ENCODE measurements at regions not wholly inside any gene's neighbourhood (a gene's known extent, or its start where the extent isn't known, plus 50 kb on each side); places are given as distances from the start of the nearest gene placed in this dataset.

GRCh38 chr13:31081316-31081715 is 80.4 kb downstream of the HSPH1 start:
- DNase-seq (ENCODE audit: low read depth), result no peak

GRCh38 chr13:31074756-31075155 is 86.9 kb downstream of the HSPH1 start:
- no peak for DNase-seq (ENCODE audit: low read depth)

GRCh38 chr13:31073859-31074718 is 87.6 kb downstream of the HSPH1 start:
- DNase-seq (ENCODE audit: low read depth), result no peak

- no peak for DNase-seq (ENCODE audit: low read depth)
These were observed 89.7 kb downstream of the HSPH1 start for GRCh38 chr13:31072041-31072440.

- DNase-seq (ENCODE audit: low read depth), result no peak
These were observed 91.7 kb downstream of the HSPH1 start for GRCh38 chr13:31069808-31070534.

GRCh38 chr13:31068119-31068423 is 93.6 kb downstream of the HSPH1 start:
- DNase-seq (ENCODE audit: low read depth), result no peak

GRCh38 chr13:31067416-31068118 is 94.1 kb downstream of the HSPH1 start:
- no peak for DNase-seq (ENCODE audit: low read depth)

- no peak for DNase-seq (ENCODE audit: low read depth)
These were observed 97.1 kb downstream of the HSPH1 start for GRCh38 chr13:31064636-31065035.

- no peak for DNase-seq (ENCODE audit: low read depth)
These were observed 97.9 kb downstream of the HSPH1 start for GRCh38 chr13:31063772-31064171.

- DNase-seq (ENCODE audit: low read depth), result no peak
These were observed 101.0 kb downstream of the HSPH1 start for GRCh38 chr13:31060655-31061054.

GRCh38 chr13:31060220-31060619 is 101.5 kb downstream of the HSPH1 start:
- no peak for DNase-seq (ENCODE audit: low read depth)

GRCh38 chr13:31057403-31058033 is 104.2 kb downstream of the HSPH1 start:
- DNase-seq (ENCODE audit: low read depth), result no peak

GRCh38 chr13:31056644-31057271 is 104.9 kb downstream of the HSPH1 start:
- no peak for DNase-seq (ENCODE audit: low read depth)

- DNase-seq (ENCODE audit: low read depth), result no peak
These were observed 106.1 kb downstream of the HSPH1 start for GRCh38 chr13:31055589-31055988.

GRCh38 chr13:31054632-31055031 is 107.1 kb downstream of the HSPH1 start:
- no peak for DNase-seq (ENCODE audit: low read depth)

- DNase-seq (ENCODE audit: low read depth), result no peak
These were observed 107.8 kb downstream of the HSPH1 start for GRCh38 chr13:31053896-31054295.

GRCh38 chr13:31053091-31053490 is 108.6 kb downstream of the HSPH1 start:
- DNase-seq (ENCODE audit: low read depth), result no peak

GRCh38 chr13:31052478-31052877 is 109.2 kb downstream of the HSPH1 start:
- DNase-seq (ENCODE audit: low read depth), result no peak

- no peak for DNase-seq (ENCODE audit: low read depth)
These were observed 109.7 kb downstream of the HSPH1 start for GRCh38 chr13:31051999-31052398.

- DNase-seq (ENCODE audit: low read depth), result no peak
These were observed 111.0 kb downstream of the HSPH1 start for GRCh38 chr13:31050486-31051400.

- no peak for DNase-seq (ENCODE audit: low read depth)
These were observed 111.9 kb downstream of the HSPH1 start for GRCh38 chr13:31049833-31050232.

Data from T-helper 22 cell (primary cell).